AG04450 (cell line): ENCODE measurements at regions not wholly inside any gene's neighbourhood (a gene's known extent, or its start where the extent isn't known, plus 50 kb on each side); places are given as distances from the start of the nearest gene placed in this dataset.
"Not testable (repeated sequence)": the region's sequence is repeated elsewhere in the genome, so short reads cannot be mapped to it uniquely, and the experiment has no call there.

Experiments
- CTCF ChIA-PET: fragments of 300-600, 350-600 bp; formaldehyde crosslinking; extraction: SDS; loops from one replicate; lab custom pipeline; 2022; ENCODE audit warnings: antibody characterized with exemption, inconsistent platforms; lab: Charles Lee
- POLR2A ChIA-PET: fragments of 350-600 bp; formaldehyde crosslinking; extraction: SDS; loops from one replicate; lab custom pipeline; 2021; ENCODE audit warnings: antibody characterized with exemption, inconsistent platforms; lab: Yijun Ruan, JAX
- DNase-seq: peaks from one replicate; pipeline ENCODE4 v3.0.0-alpha.2; 2011; ENCODE audit warnings: low read depth, low spot score
- H3K27ac ChIP-seq: one replicate; pipeline ENCODE4 v1.5.1; 2012; ENCODE audit warnings: low read depth, low read length, control low read depth
- H3K27me3 ChIP-seq: one replicate; pipeline ENCODE4 v1.6.0; 2012; ENCODE audit warnings: low read length; ENCODE audit not compliant: control insufficient read depth, insufficient read depth
- H3K4me3 ChIP-seq: 2 replicates; pipeline ENCODE4 v1.5.1; 2011; ENCODE audit warnings: mild to moderate bottlenecking, low read depth, low read length, control low read depth
- H3K9me3 ChIP-seq: 2 replicates; pipeline ENCODE4 v1.5.1; 2012; ENCODE audit warnings: low read length; ENCODE audit not compliant: control insufficient read depth, insufficient read depth
- TF ChIP-seq, protein P1 (sequence below): IDR thresholded peaks from 2 replicates; pipeline ENCODE4 v1.5.1; 2011; ENCODE audit warnings: low read depth, low read length, control low read depth, inconsistent platforms

DNA sequence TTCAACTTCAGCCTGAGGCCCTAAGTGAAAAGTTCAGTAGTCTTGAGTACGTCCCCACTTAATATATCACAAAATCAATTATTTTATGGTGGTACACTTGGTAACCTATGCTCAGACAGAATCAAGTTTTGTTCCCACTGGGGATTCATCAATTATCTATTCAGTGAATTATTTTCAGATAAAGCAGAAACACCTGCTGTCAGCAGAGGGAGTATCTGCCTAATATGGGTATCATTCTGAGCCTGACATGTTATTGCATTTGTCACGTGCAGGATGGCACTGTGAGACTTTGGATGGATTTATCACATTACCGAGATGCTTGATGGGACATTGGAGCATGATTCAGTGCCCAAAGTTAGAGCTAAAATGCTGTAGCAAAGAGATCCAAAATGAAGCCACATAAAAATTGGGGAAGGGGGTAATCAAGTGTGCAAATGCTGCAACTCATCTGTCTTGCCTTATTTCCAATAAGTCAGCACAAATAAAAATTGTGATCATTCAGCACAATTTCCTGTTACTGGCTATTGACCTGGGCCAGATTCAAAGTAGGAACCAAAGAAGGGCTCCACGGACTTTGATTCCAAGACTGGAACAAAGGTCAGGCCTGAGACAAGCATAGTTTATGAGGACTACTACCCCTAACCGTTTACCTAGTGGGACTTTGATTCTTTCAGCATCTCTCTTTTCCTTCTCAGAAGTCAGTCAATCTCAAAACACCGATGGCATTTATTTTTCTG, 657.6 kb downstream of the LMO4 start:
- ChIA-PET CTCF (no interaction called here), POLR2A (no interaction called here)

DNA sequence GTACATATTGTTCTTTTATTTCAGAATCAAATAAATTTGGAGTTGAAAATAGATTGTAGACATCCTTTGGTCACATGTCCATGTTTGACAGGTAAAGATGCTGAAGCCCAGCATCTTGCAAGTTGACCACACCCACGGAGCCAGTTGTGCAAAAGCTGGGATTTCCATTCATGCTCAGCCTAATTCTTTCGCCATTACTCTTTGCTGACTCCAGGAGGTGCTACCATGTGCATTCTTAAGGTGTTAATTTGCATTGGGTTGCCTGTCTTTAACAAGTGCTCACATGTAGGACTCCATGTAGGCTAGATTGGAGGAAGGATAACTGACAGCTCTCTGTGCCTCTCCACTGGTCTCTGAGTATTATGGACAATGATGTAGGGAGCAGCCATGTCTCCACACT, 660.7 kb downstream of the LMO4 start:
- H3K27me3 ChIP-seq = no peaks in the 10 kb centered on the region
- CTCF ChIA-PET = no interaction called here
- H3K4me3 ChIP-seq = no peak overlapping the region
- no peaks in the 10 kb centered on the region for H3K9me3 ChIP-seq
- no peak for DNase-seq
- TF ChIP-seq, protein P1, sequence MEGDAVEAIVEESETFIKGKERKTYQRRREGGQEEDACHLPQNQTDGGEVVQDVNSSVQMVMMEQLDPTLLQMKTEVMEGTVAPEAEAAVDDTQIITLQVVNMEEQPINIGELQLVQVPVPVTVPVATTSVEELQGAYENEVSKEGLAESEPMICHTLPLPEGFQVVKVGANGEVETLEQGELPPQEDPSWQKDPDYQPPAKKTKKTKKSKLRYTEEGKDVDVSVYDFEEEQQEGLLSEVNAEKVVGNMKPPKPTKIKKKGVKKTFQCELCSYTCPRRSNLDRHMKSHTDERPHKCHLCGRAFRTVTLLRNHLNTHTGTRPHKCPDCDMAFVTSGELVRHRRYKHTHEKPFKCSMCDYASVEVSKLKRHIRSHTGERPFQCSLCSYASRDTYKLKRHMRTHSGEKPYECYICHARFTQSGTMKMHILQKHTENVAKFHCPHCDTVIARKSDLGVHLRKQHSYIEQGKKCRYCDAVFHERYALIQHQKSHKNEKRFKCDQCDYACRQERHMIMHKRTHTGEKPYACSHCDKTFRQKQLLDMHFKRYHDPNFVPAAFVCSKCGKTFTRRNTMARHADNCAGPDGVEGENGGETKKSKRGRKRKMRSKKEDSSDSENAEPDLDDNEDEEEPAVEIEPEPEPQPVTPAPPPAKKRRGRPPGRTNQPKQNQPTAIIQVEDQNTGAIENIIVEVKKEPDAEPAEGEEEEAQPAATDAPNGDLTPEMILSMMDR = no peak
- no peak overlapping the region for H3K27ac ChIP-seq
- POLR2A ChIA-PET = no interaction called here

More for the DNA sequence above, 657.6 kb downstream of the LMO4 start:
- no peak overlapping the region for H3K4me3 ChIP-seq
- H3K27ac ChIP-seq = no peak overlapping the region
- TF ChIP-seq, protein P1 = no peak
- no peaks in the 10 kb centered on the region for H3K9me3 ChIP-seq
- DNase-seq = no peak
- H3K27me3 ChIP-seq = no peaks in the 10 kb centered on the region

DNA sequence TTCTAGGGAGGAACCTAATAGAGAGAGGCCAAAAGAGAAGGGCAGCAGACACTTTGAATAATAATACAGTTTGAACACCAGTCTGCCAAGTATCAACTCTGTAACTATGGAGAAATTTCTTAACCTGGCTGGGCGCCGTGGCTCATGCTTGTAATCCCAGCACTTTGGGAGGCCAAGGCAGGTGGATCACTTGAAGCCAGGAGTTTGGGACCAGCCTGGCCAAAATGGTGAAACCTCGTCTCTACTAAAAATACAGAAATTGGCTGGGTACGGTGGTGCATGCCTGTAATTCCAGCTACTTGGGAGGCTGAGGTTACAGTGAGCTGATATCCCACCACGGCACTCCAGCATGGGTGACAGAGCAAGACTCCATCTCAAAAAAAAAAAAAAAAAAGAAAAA, 663.9 kb downstream of the LMO4 start:
- ChIA-PET CTCF (interaction anchor here (0.7 kb wide), 1 partner anchor 10 kb away, joined by 3 read pairs; no protein-coding TSS in a partner anchor), POLR2A (interaction anchor here (0.6 kb wide), 1 partner anchor 102 kb away, joined by 3 read pairs; no protein-coding TSS in a partner anchor)

DNA sequence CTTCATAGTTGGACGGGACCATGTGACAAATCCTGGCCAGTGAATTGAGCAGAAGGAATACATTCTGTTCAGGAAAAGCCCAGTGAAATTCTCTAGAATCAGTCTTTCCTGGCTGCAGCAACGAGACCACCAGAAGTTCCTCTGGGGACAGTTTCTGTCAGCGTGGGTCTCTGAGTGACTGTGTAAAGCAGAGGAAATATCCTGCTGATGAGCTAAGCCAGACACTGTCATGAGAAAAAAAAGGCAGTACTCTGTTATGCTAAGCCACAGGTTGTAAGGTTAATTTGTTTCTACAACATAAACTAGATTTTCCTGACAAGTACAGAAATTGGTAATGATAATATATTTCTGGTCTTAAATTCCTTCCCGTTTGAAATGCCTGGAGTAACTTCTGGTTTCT, 664.4 kb downstream of the LMO4 start:
- no peak overlapping the region for H3K27ac ChIP-seq
- CTCF ChIA-PET = no interaction called here
- DNase-seq = no peak
- POLR2A ChIA-PET = interaction anchor here (0.6 kb wide), 1 partner anchor 102 kb away, joined by 3 read pairs; no protein-coding TSS in a partner anchor
- TF ChIP-seq, protein P1 = no peak
- H3K27me3 ChIP-seq = no peaks in the 10 kb centered on the region
- no peak overlapping the region for H3K4me3 ChIP-seq
- no peaks in the 10 kb centered on the region for H3K9me3 ChIP-seq

More for the DNA sequence above, 663.9 kb downstream of the LMO4 start:
- H3K27me3 ChIP-seq, H3K27ac ChIP-seq, DNase-seq, H3K4me3 ChIP-seq, H3K9me3 ChIP-seq: not testable (repeated sequence)

DNA sequence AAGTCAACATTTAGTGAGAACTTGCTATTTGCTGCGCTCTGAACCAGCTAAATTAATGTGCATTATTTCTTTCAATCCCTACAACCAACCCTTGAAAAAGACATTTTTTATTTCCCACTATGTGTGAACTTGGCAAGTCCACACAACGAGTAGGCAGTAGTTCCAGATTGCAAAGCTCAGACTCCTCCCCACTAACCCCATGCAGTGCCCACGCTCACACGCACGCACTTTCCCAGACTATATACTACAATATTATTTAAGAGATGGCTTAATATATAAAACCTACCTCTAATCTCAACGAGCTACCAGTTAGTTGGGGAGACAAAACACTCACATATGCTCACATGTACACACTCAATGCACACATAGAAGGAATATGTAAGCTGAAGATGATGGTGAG, 671.2 kb downstream of the LMO4 start:
- Histone ChIP-seq H3K9me3 (no peaks in the 10 kb centered on the region), H3K4me3 (no peak overlapping the region), H3K27me3 (no peaks in the 10 kb centered on the region), H3K27ac (no peak overlapping the region)
- POLR2A ChIA-PET = no interaction called here
- TF ChIP-seq, protein P1 = no peak
- CTCF ChIA-PET = interaction anchor here (1.2 kb wide), 1 partner anchor 61 kb away, joined by 3 read pairs; no protein-coding TSS in a partner anchor
- no peak for DNase-seq
